ENCODE measurements at regions not wholly inside any gene's neighbourhood (a gene's known extent, or its start where the extent isn't known, plus 50 kb on each side); places are given as distances from the start of the nearest gene placed in this dataset.
"Not testable (repeated sequence)": the region's sequence is repeated elsewhere in the genome, so short reads cannot be mapped to it uniquely, and the experiment has no call there.

GRCh38 chr14:87813686-87814085, 179.3 kb downstream of the GALC start:
- DNase-seq: no peak

GRCh38 chr14:87813211-87813610, 179.8 kb downstream of the GALC start:
- no peak for DNase-seq

- DNase-seq: no peak
Observed at GRCh38 chr14:87811246-87811645, 181.7 kb downstream of the GALC start.

GRCh38 chr14:87810711-87811110, 182.3 kb downstream of the GALC start:
- no peak for DNase-seq

GRCh38 chr14:87809261-87809660, 183.7 kb downstream of the GALC start:
- no peak for DNase-seq

GRCh38 chr14:87805315-87805723, 187.7 kb downstream of the GALC start:
- peak; percentile 72 for DNase-seq

GRCh38 chr14:87800216-87800615, 192.8 kb downstream of the GALC start:
- no peak for DNase-seq

GRCh38 chr14:87799400-87799799, 193.6 kb downstream of the GALC start:
- no peak for DNase-seq

GRCh38 chr14:87797001-87797400, 196.0 kb downstream of the GALC start:
- DNase-seq: no peak

- DNase-seq: no peak
Observed at GRCh38 chr14:87794561-87794960, 198.4 kb downstream of the GALC start.

- no peak for DNase-seq
Observed at GRCh38 chr14:87785897-87786296, 207.1 kb downstream of the GALC start.

GRCh38 chr14:87784386-87784785, 208.6 kb downstream of the GALC start:
- no peak for DNase-seq

GRCh38 chr14:87783071-87783470, 209.9 kb downstream of the GALC start:
- DNase-seq: no peak

- DNase-seq: no peak
Observed at GRCh38 chr14:87772854-87773253, 220.1 kb downstream of the GALC start.

GRCh38 chr14:87767567-87767901, 225.4 kb downstream of the GALC start:
- no peak for DNase-seq

GRCh38 chr14:87758876-87759275, 234.1 kb downstream of the GALC start:
- DNase-seq: no peak

GRCh38 chr14:87756661-87757060, 236.3 kb downstream of the GALC start:
- DNase-seq: no peak

- no peak for DNase-seq
Observed at GRCh38 chr14:87754520-87755223, 238.3 kb downstream of the GALC start.

- DNase-seq: no peak
Observed at GRCh38 chr14:87748558-87748957, 244.4 kb downstream of the GALC start.

GRCh38 chr14:87745507-87746118, 247.4 kb downstream of the GALC start:
- peak; percentile 63 for DNase-seq

GRCh38 chr14:87734577-87735360, 258.2 kb downstream of the GALC start:
- not testable (repeated sequence) for DNase-seq

GRCh38 chr14:87733115-87733514, 259.9 kb downstream of the GALC start:
- not testable (repeated sequence) for DNase-seq

GRCh38 chr14:87732562-87732961, 260.4 kb downstream of the GALC start:
- DNase-seq: no peak

- no peak for DNase-seq
Observed at GRCh38 chr14:87725318-87725717, 267.7 kb downstream of the GALC start.

All from islet precursor cell (in vitro differentiated cells).